Right lobe of liver (tissue), 6 donors: ENCODE measurements at regions not wholly inside any gene's neighbourhood (a gene's known extent, or its start where the extent isn't known, plus 50 kb on each side); places are given as distances from the start of the nearest gene placed in this dataset.
"Not testable (repeated sequence)": the region's sequence is repeated elsewhere in the genome, so short reads cannot be mapped to it uniquely, and the experiment has no call there.

Source experiments
- ATAC-seq, 4 donors: fragments of 200-7000 bp; cut with Tn5 transposase; one replicate each; pipeline ENCODE4 v1.9.1; 2020; ENCODE audit warnings: mild to moderate bottlenecking in 4 of 4, moderate library complexity in 4 of 4
- DNase-seq, 3 donors: peaks; one replicate each; pipeline ENCODE4 v3.0.0-alpha.2; 2020
- H3K27ac ChIP-seq, 3 donors: fragments of 200-600 bp; one replicate each; pipeline ENCODE4 v1.8.0; 2022
- H3K27me3 ChIP-seq, 2 donors: fragments of 200-600 bp; one replicate each; pipeline ENCODE4 v1.8.0; 2022
- H3K36me3 ChIP-seq, 4 donors: fragments of 200-600 bp; sonication (generic) in 1 of 4; one replicate each; pipeline versions ENCODE4 v1.5.1 to v1.8.0; 2017 to 2022; ENCODE audit warnings: control low read depth in 1 of 4
- H3K4me1 ChIP-seq, 4 donors: fragments of 200-600 bp; sonication (generic) in 1 of 4; one replicate each; pipeline versions ENCODE4 v1.5.1 to v1.8.0; 2017 to 2022; ENCODE audit warnings: control low read depth in 1 of 4
- H3K4me3 ChIP-seq, 3 donors: fragments of 200-600 bp; one replicate each; pipeline ENCODE4 v1.8.0; 2022
- H3K9me3 ChIP-seq, 4 donors: fragments of 200-600 bp; sonication (generic) in 1 of 4; one replicate each; pipeline versions ENCODE4 v1.5.1 to v1.8.0; 2017 to 2022; ENCODE audit warnings: control low read depth in 1 of 4
- CTCF ChIP-seq, 4 donors: fragments of 200-600 bp in 3 of 4; fragments of 450-650 bp in 1 of 4; IDR thresholded peaks; one replicate each; pipeline versions ENCODE4 v1.5.1 to v1.8.0; 2016 to 2022; ENCODE audit warnings: antibody characterized with exemption in 4 of 4, mild to moderate bottlenecking in 2 of 4
- POLR2A ChIP-seq: fragments of 450-650 bp; IDR thresholded peaks from one replicate; pipeline ENCODE4 v1.6.1; 2017; ENCODE audit warnings: antibody characterized with exemption, mild to moderate bottlenecking
- WGBS: methylation state at CpG from one replicate; pipeline ENCODE4 v1.1.6; 2018; ENCODE audit warnings: low coverage, low lambda C conversion rate; ENCODE audit not compliant: insufficient coverage; ENCODE audit errors: missing lambda C conversion rate; 5-methylcytosine and 5-hydroxymethylcytosine counted together
- intact Hi-C, 2 donors: fragments of 100-400 bp; cut with DNase I; formaldehyde crosslinking; loops; one replicate each; pipeline versions ENCODE4 v1.11.2 to v1.14.1; 2022
- donor health status: DM: no; HTN: yes; CAD: no.
- donor health status: DM: no; HTN: no; CAD: no.
- donor health status: DM: no; HTN: no; CAD: no.
- donor health status: DM: no; HTN: yes; CAD: no.
- donor health status: DM: no; HTN: yes; CAD: no.

GRCh38 chr7:81394029-81394428 lies 375.8 kb downstream of the HGF start:
- no peak overlapping the region for H3K4me3 ChIP-seq
- H3K4me1 ChIP-seq: no peaks in the 10 kb centered on the region
- H3K27ac ChIP-seq: no peak overlapping the region
- 43% methylated on average over 2 of the region's 2 CpGs for WGBS
- no peaks in the 10 kb centered on the region for H3K27me3 ChIP-seq
- intact Hi-C loops: no loop called here
- no peaks in the 10 kb centered on the region for H3K36me3 ChIP-seq
- no peak for ATAC-seq
- H3K9me3 ChIP-seq: no peaks in the 10 kb centered on the region
- no peak for DNase-seq
- TF ChIP-seq POLR2A (no peak), CTCF (IDR thresholded peaks at IDR 0.05) (no peak)

- ATAC-seq: no peak
- TF ChIP-seq POLR2A (no peak), CTCF (IDR thresholded peaks at IDR 0.05) (no peak)
- DNase-seq: no peak
- Histone ChIP-seq H3K27ac (no peak overlapping the region), H3K9me3 (no peaks in the 10 kb centered on the region), H3K36me3 (no peaks in the 10 kb centered on the region), H3K4me1 (no peaks in the 10 kb centered on the region), H3K4me3 (no peak overlapping the region), H3K27me3 (no peaks in the 10 kb centered on the region)
- intact Hi-C loops: no loop called here
- 79% methylated on average over 2 of the region's 2 CpGs for WGBS
Observed at GRCh38 chr7:81393018-81393417, 376.8 kb downstream of the HGF start.

DNA sequence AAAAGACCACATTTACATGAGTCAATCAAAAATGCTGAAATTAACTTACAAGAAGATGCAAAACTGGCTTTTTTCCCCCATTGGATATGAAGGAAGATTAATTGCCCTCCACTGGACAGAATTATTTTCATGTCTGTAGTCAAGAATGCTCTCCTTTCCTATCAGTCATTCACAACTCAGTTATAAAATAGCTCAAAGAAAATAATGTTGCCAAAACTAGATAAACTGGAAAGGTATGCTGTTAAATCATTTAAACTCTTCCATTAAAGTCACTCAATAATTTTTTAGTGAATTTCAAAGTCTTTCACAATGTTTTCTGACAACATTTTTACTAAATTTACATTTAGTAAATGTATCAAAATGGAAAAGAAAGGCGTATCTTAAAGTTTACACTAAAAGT lies 384.5 kb downstream of the HGF start:
- no peak overlapping the region for H3K27ac ChIP-seq
- no peak for TF ChIP-seq CTCF (IDR thresholded peaks at IDR 0.05)
- no peak overlapping the region for H3K4me3 ChIP-seq
- no peaks in the 10 kb centered on the region for H3K36me3 ChIP-seq
- DNase-seq: no peak
- intact Hi-C loops: no loop called here
- WGBS: 56% methylated on average over 1 of the region's 1 CpG
- H3K4me1 ChIP-seq: no peaks in the 10 kb centered on the region
- no peak for ATAC-seq
- no peaks in the 10 kb centered on the region for H3K9me3 ChIP-seq
- H3K27me3 ChIP-seq: no peaks in the 10 kb centered on the region

DNA sequence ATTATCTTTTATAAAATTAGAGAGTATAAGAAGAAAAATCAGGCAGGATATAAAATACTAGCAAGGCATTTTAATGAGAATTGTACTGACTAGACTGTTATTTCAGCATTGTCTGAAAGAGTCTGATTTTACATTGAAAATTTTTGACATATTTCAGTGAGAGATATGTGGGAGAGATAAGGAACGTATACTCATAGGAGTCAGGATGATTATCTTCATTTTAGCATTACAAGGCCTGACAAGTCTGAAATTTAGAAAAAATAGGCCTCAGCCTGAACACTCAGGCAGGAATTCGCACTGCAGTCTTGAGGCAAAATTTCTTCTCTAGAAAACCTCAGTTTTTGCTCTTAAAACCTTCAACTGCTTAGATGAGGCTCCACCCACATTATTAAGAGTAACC lies 386.0 kb downstream of the HGF start:
- no peak overlapping the region for H3K27ac ChIP-seq
- 31% methylated on average over 2 of the region's 2 CpGs for WGBS
- H3K9me3 ChIP-seq: no peaks in the 10 kb centered on the region
- DNase-seq (no peak), ATAC-seq (no peak)
- no peak overlapping the region for H3K4me3 ChIP-seq
- no peaks in the 10 kb centered on the region for H3K36me3 ChIP-seq
- intact Hi-C loops: no loop called here
- TF ChIP-seq CTCF (IDR thresholded peaks at IDR 0.05) (no peak), POLR2A (no peak)
- no peaks in the 10 kb centered on the region for H3K27me3 ChIP-seq
- H3K4me1 ChIP-seq: no peaks in the 10 kb centered on the region

DNA sequence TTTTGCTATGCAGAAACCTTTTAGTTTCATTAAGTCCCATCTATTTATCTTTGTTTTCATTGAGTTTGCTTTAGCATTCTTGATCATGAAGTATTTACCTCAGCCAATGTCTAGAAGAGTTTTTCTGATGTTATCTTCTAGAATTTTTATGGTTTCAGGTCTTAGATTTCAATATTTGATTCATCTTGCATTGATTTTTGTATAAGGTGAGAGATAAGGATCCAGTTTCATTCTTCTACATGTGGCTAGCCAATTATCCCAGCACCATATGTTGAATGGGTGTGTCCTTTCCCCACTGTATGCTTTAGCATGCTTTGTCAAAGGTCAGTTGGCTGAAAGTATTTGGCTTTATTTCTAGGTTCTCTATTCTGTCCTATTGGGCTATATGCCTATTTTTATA lies 395.2 kb downstream of the HGF start:
- not testable (repeated sequence) for ATAC-seq

More for the DNA sequence above, 395.2 kb downstream of the HGF start:
- H3K27me3 ChIP-seq, H3K27ac ChIP-seq, H3K9me3 ChIP-seq, H3K36me3 ChIP-seq, intact Hi-C loops, H3K4me3 ChIP-seq, H3K4me1 ChIP-seq, DNase-seq: not testable (repeated sequence)
